GM21619 (cell line): ENCODE measurements at regions not wholly inside any gene's neighbourhood (a gene's known extent, or its start where the extent isn't known, plus 50 kb on each side); places are given as distances from the start of the nearest gene placed in this dataset.

Experiments
- ATAC-seq: cut with Tn5 transposase; IDR thresholded peaks from one replicate; pipeline ENCODE4 v1.9.1; 2021; ENCODE audit not compliant: unreplicated experiment

DNA sequence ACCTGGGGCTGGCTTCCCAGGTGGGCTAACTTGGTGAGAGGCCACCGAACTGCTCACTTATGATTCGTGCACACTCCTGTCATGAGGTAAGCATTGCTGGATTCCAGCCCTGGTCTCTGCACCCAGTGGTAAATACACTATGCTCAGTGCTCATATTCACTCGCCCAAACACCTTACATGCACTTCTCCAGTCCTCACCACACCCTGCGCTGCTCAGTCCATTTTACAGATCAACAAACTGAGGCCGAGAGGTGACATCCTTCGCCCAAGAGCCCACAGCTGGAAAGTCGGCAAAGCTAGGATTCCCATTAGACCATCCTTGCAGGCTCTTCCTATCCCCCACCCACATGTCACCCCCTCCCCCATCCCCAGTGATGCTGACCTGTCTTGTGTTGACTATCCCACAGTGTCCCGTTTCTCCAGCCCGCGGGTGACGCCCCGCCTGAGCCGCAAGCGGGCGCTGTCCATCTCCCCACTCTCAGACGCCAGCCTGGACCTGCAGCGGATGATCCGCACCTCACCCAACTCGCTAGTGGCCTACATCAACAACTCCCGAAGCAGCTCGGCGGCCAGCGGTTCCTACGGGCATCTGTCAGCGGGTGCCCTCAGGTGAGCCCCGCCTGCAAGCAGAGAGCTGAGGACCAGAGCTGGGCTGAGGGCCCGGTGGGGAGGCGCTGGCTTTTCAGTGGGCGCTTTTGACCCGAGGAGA lies 232.8 kb downstream of the GLI2 start:
- ATAC-seq: no peak

DNA sequence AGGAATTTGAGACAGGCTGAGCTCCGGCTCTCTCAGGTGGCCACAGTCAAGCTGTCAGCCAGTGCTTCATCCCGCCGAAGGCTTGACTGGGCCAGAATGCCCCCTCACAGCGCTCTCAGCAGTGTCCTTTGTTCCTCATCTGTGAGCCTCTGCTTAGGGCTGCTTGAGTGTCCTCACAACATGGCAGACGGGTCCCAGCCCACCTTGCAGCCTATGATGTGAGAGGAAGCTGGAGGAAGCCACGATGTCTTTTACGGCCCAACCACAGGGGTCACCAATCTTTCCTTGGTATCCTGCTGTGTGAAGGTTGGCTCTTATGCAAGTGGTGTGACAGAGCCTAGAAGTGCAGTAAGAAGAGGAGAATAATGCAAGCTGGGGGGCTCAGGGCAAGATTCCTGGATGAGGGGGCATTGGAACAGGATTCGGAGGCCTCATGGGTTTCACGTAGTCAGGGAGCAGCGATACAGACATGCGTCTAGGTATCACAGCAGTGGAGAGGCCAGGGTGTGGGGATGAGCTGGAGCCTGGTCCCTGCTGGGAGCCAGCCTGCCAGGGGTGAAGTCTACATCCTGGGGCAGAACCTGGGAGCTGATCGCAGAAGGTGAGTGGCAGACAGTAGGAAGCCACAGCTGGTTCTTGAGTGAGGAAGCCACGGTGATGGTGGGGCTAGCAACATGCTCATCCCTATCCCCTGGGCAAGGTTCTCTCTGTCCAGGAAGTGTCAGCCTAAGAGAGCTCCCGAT lies 234.1 kb downstream of the GLI2 start:
- ATAC-seq: no peak

DNA sequence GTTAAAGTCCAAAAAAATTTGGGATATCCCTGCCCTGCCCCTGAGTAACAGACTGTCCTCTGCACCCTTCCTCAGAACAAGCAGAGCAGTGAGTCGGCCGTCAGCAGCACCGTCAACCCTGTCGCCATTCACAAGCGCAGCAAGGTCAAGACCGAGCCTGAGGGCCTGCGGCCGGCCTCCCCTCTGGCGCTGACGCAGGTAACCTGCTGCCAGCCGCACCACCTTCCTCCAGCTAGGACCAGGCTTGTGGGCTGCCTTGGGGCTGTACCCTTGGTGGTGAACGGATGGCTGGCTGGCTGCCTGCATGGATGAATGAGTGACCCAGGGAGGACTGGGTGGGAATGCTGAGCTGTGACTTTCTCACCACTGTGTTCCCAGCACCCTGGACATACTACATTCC lies 236.2 kb downstream of the GLI2 start:
- no peak for ATAC-seq

DNA sequence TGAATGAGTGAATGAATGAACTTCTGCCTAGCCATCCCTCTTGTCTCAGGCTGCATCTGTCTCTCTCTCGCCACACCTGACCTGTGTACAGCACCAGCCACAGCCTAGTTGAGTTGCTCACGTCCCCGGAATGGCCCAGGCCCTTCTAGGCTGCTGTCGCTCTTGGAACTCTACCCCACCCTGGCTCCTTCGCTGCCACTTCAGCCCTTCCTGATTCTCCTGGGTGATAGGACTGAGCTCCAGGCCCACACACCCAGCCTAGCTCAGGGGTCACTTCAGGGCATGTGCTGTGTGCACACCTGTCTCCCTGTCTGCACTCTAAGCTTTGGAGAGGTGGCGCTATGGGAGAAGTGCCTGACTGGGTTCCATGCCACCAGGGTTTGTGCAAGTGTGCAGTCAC lies 236.6 kb downstream of the GLI2 start:
- no peak for ATAC-seq

DNA sequence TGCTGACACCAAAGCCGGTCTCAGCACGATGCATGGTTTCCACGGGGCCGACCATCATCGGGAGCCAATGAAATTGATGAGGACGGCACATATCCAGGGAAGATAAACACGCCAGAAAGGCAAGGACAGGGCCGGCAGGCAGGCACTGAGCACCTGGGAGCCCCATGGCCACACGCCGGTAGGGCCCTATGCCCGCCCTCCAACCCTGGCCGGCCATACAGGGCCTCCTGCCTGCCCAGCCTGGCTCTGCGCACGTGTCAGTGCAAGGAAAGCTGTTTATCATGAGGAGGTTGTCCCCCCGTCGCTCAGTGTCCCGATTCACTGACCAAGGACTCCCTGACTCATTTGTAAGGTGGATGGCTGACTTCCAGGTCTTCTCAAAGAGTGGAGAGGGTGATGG lies 237.5 kb downstream of the GLI2 start:
- ATAC-seq: no peak

DNA sequence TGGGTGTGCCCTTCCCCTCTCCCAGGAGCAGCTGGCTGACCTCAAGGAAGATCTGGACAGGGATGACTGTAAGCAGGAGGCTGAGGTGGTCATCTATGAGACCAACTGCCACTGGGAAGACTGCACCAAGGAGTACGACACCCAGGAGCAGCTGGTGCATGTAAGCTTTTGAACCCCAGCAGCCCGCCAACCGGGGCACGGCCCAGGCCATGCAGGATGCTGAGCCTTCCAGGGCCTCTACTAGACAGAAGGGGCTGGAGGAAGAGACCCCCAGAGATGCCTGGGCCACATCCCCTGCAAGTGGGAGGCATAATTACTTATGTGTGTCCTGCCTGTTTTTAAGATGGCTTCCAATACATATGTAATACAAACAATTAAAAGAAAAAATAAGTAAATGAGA lies 239.3 kb downstream of the GLI2 start:
- no peak for ATAC-seq

DNA sequence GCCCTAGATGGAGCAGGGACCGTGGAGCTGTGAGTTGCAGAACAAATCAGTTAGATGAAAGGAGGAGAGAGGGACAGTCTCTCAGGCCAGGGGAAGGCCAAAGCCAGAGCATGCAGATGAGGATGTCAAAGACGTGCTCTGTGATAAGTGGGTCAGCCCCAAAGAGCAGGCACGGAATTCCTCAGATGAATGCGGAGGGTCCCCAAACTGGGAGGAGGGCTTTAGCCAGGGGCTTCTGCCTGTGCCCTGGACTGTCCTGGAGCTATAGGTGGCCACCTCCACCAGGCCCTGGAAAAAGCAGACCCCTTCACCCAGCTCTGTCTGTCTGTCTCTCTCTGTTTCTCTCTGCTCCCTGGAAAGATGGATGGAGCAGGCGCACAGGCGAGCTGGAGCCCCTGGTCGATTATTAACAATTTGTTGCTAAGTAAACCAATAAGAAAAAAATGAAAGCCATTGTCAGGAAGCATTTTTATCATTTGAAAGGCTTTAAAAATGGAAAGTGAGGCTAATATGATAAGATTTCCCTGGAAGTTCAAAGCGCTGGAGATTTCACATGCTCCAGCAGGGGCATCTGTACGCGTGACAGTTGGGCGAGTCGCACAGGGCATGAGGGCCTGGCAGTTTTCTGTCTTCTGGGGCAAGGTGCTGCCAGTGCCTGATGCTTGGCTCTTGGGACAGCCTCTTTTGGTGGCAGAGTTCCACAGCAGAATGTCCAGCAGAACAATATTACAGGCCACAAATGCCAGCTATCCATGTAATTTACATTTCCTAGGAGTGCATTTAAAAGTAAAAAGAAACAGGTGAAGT lies 241.0 kb downstream of the GLI2 start:
- no peak for ATAC-seq

DNA sequence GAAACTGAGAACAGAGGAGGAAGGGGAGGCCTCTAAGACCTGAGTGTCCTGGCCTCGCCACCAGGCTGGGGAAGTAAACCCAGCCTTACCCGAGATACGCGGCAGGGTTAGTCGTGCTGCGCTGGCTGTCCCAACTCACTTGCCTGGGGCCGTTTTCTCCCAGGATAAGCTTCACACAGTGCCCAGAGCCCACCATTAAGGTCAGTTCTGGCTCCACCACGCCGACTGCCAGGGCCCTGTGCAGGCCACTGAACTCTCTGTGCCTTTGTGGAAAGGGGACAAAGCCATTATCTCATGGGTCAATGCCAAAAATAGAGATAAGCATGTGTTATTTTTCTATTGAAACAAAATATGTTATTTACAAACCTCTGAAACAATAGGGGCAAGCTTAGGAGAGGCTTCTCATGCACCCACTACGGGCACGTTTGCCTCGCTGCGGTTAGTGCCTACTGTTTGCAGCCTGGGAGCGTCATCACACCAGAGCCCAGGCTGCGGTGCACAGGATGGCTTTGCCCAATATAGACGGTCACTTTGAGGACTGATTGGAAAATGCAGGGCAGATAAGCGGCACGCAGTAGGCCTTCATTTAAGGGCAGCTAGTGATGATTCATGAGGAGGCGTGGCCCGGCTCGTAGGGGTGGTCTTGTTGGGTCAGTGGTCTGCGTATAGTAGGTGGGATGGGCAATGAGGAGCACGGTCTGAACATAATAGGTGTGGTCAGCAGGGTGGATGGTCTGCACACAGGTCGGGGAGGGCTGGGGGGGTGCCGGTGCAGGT lies 242.1 kb downstream of the GLI2 start:
- no peak for ATAC-seq

DNA sequence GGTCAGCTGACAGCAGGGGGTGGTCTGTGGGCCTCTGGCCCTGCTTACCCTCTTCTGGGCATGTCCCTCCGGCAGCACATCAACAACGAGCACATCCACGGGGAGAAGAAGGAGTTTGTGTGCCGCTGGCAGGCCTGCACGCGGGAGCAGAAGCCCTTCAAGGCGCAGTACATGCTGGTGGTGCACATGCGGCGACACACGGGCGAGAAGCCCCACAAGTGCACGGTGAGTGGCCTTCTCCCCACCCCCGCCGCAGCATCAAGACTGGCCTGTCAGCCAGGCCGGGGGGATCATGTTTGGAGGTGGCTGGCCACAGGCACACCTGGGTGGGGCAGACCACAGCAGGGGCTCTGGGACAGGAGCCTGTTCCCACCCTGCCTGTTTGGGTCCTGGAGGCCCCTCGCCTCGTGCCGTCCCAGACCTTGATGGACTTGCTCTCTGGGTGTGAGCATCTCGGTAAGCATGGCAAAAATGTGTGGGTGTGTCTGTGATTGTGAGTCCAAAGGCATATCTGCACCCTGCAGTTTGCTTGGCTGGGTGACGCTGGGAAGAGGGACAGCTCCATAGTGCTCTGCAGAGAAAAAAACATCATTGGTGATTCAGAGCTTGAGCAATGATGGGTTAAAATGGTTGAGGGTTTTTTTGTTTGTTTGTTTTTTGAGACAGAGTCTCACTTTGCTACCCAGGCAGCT lies 242.8 kb downstream of the GLI2 start:
- no peak for ATAC-seq

DNA sequence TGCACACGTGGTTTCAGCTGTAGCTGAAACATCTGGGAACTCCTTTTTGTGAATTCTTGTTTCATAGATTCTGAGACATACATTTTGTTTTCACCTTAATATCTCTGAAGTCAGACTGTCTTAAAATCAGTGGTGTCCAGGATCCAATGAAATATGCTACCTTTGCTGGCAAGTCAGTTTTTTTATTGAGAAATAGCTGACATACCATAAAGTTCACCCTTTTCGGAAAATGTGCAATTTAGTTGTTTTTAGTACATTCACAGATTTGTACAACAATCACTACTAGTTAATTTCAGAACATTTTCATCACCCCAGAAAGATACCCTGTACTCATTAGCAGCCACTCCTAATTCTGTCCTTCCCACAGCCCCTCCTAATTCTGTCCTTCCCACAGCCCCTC lies 243.7 kb downstream of the GLI2 start:
- no peak for ATAC-seq

DNA sequence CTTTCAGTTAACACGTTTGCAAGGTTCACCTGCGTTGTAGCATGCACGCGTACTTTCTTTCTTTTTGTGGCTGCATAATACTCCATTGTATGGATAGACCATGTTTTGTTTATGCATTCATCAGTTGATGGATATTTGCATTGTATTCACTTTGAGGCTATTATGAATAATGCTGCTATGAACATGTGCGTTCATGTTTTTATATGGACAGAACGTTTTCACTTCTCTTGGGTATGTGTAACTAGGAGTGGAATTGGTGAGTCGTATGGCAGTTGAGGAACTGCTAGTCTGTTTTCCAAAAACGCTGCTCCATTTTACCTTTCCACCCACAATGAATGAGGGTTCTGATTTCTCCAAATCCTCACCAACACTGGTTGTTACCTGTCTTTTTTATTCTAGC lies 244.3 kb downstream of the GLI2 start:
- ATAC-seq: no peak

DNA sequence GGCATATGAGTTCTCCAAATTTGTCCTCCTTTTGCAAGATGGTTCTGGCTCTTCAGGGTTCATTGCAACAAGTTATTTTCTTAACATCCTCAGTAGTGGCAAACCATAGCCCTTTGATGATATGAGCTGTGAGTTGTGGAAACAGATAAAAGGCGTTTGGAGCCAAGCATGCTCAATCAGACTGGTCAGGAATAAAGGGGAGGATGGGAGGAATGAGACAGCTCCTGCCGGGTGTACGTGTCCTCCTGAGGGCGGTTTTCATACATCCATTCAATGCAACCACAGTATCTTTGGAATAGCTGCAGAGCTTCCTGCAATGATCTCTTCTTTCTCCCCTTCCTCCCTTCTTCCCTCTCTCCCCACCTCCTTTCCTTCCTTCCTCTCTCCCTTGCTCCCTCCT lies 245.8 kb downstream of the GLI2 start:
- ATAC-seq: no peak

DNA sequence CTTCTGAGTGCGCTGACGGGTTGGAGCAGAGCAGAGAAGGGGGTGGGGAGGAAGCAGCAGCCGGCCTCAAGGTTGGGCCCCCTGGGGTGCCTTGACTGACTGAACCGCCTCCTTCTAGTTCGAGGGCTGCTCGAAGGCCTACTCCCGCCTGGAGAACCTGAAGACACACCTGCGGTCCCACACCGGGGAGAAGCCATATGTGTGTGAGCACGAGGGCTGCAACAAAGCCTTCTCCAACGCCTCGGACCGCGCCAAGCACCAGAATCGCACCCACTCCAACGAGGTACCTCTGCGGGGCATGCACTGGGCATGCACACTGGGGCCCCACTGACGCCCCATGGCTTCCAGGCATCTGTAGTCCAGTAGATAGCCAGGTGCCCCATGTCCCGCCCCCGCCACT lies 246.9 kb downstream of the GLI2 start:
- no peak for ATAC-seq

DNA sequence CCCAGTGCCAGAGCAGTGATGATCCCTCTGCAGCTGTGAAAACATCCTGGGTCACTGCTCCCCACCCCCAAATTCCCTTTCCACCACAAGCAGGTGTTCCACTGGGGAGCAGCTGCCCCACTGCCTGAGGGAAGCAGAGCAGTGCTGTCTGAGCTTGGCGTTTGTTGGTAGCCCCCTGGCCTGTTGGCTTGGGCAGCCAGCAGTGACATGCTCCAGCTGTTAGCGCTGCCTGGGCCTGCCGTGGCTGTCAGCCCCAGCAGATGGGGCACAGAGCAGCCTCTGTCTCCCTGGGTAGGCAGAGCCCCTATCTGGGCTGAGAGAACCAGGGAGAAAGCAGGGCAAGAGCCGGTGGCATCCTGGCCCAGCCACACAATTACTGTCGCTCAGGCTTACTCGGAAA lies 247.7 kb downstream of the GLI2 start:
- ATAC-seq: no peak

DNA sequence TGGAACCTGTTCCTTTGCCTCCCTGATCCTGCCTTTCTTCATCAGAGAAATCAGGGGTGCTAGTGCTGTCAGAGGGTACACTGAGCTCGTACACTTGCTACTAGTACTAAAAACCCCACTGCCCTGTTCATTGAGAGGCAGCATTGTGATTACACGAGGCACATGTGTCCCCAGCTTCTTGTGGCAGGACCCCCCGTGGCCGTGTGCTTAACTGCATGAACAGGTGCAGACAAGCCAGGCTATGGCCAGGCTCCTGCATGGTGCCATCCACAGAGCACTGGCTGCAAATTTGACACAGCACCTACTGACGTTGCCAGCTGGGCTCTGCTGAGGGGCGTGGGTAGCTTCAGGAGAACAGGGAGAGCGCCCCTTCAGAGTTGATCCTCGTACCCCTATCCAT lies 248.4 kb downstream of the GLI2 start:
- ATAC-seq: no peak

DNA sequence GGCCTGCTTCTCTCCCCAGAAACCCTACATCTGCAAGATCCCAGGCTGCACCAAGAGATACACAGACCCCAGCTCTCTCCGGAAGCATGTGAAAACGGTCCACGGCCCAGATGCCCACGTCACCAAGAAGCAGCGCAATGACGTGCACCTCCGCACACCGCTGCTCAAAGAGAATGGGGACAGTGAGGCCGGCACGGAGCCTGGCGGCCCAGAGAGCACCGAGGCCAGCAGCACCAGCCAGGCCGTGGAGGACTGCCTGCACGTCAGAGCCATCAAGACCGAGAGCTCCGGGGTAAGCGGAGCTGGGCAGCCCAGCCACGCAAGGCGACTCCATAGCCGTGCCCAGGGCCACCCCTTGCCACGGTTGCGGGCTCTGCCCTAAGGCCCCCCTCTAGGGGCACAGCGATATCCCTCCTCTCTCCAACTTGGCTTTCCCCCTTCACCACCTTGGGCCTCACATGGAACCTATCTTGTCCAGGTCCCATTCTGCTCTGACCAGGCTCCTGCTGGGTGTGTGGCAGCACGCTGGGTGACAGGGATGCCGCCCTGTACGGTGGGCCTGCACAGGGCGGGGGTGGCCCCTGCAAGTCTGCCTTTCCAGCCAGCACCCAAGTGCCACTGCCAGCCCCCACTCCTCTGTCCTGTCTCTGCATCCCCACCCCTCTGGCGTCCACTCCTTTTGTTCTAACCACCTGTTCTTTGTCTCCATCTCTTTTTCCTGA lies 248.9 kb downstream of the GLI2 start:
- ATAC-seq: no peak

DNA sequence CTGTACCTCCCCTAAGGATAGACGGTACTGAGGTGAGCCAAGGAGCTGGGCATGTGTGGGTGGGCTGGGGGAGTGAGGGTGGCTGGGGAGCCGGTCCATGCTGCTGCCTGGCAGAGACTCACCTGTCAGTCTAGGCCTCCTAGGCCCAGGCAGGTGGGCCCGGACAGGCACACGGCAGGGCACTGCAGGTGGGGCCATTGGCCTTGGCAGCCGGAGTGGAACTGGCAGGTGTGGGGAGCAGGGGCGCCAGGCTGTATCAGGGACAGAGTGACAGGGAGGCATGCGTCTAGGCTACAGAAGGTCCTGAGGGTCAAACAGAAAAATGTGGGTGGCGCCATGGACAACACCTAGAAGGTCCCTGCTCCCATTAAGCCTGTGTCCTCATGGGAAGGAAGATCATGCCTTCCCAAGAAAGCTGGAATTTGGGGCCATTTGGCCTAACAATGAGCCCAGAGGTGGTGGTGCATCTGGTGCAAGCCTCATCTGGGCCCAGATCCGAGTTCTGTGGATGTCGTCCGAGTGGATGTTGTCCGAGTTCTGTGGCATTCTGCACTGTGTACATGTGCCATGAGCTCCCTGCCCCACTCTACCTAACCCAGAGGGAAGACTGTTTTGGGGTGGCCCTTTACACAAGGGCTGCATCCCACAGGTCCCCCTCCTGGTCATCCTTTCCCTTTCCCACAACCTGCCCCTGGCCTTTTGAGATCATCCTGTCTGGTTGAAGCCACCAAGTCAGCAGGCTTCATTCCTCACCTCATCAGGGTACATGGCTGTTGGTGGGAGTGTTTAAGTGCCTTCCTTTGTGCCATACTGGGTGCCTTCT lies 249.7 kb downstream of the GLI2 start:
- no peak for ATAC-seq

DNA sequence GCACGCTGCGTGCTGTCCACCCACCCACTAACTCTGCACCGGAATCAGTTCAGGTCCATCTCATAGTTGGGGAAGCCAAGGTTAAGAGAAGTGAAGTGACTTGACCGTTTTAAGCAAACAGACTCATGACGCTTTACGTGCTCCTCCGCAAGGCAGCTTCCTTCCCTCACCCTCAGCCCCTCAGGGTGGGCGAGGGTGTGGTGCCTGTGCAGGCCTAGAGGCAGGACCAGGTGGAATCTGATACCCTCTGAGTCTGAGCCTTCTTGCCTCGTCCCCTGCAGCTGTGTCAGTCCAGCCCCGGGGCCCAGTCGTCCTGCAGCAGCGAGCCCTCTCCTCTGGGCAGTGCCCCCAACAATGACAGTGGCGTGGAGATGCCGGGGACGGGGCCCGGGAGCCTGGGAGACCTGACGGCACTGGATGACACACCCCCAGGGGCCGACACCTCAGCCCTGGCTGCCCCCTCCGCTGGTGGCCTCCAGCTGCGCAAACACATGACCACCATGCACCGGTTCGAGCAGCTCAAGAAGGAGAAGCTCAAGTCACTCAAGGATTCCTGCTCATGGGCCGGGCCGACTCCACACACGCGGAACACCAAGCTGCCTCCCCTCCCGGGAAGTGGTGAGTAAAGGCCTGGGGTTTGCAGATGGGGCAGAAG lies 250.5 kb downstream of the GLI2 start:
- ATAC-seq: no peak
